Vagina (tissue), 2 donors: ENCODE measurements at regions not wholly inside any gene's neighbourhood (a gene's known extent, or its start where the extent isn't known, plus 50 kb on each side); places are given as distances from the start of the nearest gene placed in this dataset.

ENCODE experiments used
- DNase-seq, 2 donors: peaks; one replicate each; pipeline ENCODE4 v3.0.0-alpha.2; 2017; ENCODE audit errors: extremely low spot score in 2 of 2
- H3K27ac ChIP-seq: fragments of 200-600 bp; sonication (generic); one replicate; pipeline ENCODE4 v1.5.1; 2019
- H3K27me3 ChIP-seq: fragments of 200-600 bp; sonication (generic); one replicate; pipeline ENCODE4 v1.5.1; 2019
- H3K36me3 ChIP-seq, 2 donors: fragments of 200-600 bp; sonication (generic); one replicate each; pipeline ENCODE4 v1.5.1; 2017 to 2019
- H3K4me1 ChIP-seq: fragments of 200-600 bp; sonication (generic); one replicate; pipeline ENCODE4 v1.5.1; 2019
- H3K4me3 ChIP-seq, 2 donors: fragments of 200-600 bp; sonication (generic); 1 replicate in 1 of 2; 2 replicates in 1 of 2; pipeline ENCODE4 v1.5.1; 2016 to 2019
- H3K9me3 ChIP-seq: fragments of 200-600 bp; sonication (generic); one replicate; pipeline ENCODE4 v1.5.1; 2019
- CTCF ChIP-seq, 3 experiments: fragments of 450-650 bp in 2 of 3; fragments of 200-600 bp in 1 of 3; sonication (generic) in 1 of 3; IDR thresholded peaks; one replicate each; pipeline ENCODE4 v1.5.1; 2017 to 2019; ENCODE audit warnings: antibody characterized with exemption in 3 of 3, mild to moderate bottlenecking in 2 of 3, moderate library complexity in 2 of 3
- POLR2A ChIP-seq, 2 donors: fragments of 450-650 bp; IDR thresholded peaks; one replicate each; pipeline ENCODE4 v1.6.1; 2017; ENCODE audit warnings: antibody characterized with exemption in 2 of 2, mild to moderate bottlenecking in 2 of 2, moderate library complexity in 2 of 2
- POLR2AphosphoS5 ChIP-seq, 2 donors: sonication (generic); formaldehyde crosslinking; IDR thresholded peaks; one replicate each; pipeline ENCODE4 v1.9.0; 2017; ENCODE audit warnings: antibody characterized with exemption in 2 of 2, mild to moderate bottlenecking in 2 of 2, low read depth in 1 of 2; ENCODE audit not compliant: insufficient read depth in 1 of 2
- intact Hi-C: fragments of 100-400 bp; cut with DNase I; formaldehyde crosslinking; loops from one replicate; pipeline ENCODE4 v1.15.1; 2023

GRCh38 chr10:29926693-29927048, 132.7 kb downstream of the JCAD start:
- Histone ChIP-seq H3K4me3 (no peak overlapping the region), H3K27me3 (no peaks in the 10 kb centered on the region), H3K9me3 (no peaks in the 10 kb centered on the region), H3K4me1 (no peaks in the 10 kb centered on the region), H3K27ac (no peak overlapping the region), H3K36me3 (no peaks in the 10 kb centered on the region)
- TF ChIP-seq CTCF (IDR thresholded peaks at IDR 0.05) = peak in 1 of 3 experiments; percentile 19
- TF ChIP-seq POLR2AphosphoS5 (IDR thresholded peaks at IDR 0.05; ENCODE audit: insufficient read depth in 1 of 2, low read depth in 1 of 2) = no peak
- DNase-seq = no peak
- intact Hi-C loops = no loop called here

GRCh38 chr10:29925771-29926692, 133.4 kb downstream of the JCAD start:
- no peaks in the 10 kb centered on the region for H3K27me3 ChIP-seq
- no peaks in the 10 kb centered on the region for H3K36me3 ChIP-seq
- no peak for TF ChIP-seq CTCF (IDR thresholded peaks at IDR 0.05)
- no peak for TF ChIP-seq POLR2A (IDR thresholded peaks at IDR 0.05)
- no peak for TF ChIP-seq POLR2AphosphoS5 (IDR thresholded peaks at IDR 0.05; ENCODE audit: insufficient read depth in 1 of 2, low read depth in 1 of 2)
- intact Hi-C loops = no loop called here
- no peak overlapping the region for H3K27ac ChIP-seq
- H3K4me3 ChIP-seq = no peak overlapping the region
- H3K4me1 ChIP-seq = no peaks in the 10 kb centered on the region
- no peaks in the 10 kb centered on the region for H3K9me3 ChIP-seq
- no peak for DNase-seq

GRCh38 chr10:29924436-29924835, 134.9 kb downstream of the JCAD start:
- Histone ChIP-seq H3K27me3 (no peaks in the 10 kb centered on the region), H3K9me3 (no peaks in the 10 kb centered on the region), H3K27ac (no peak overlapping the region), H3K36me3 (no peaks in the 10 kb centered on the region), H3K4me3 (no peak overlapping the region), H3K4me1 (no peaks in the 10 kb centered on the region)
- TF ChIP-seq CTCF (IDR thresholded peaks at IDR 0.05) (no peak), POLR2AphosphoS5 (IDR thresholded peaks at IDR 0.05; ENCODE audit: insufficient read depth in 1 of 2, low read depth in 1 of 2) (no peak), POLR2A (IDR thresholded peaks at IDR 0.05) (no peak)
- DNase-seq = no peak
- intact Hi-C loops = no loop called here

- intact Hi-C loops = no loop called here
- Histone ChIP-seq H3K36me3 (no peaks in the 10 kb centered on the region), H3K4me1 (no peaks in the 10 kb centered on the region), H3K27ac (no peak overlapping the region), H3K4me3 (no peak overlapping the region), H3K9me3 (no peaks in the 10 kb centered on the region), H3K27me3 (no peaks in the 10 kb centered on the region)
- no peak for DNase-seq
- TF ChIP-seq POLR2AphosphoS5 (IDR thresholded peaks at IDR 0.05; ENCODE audit: insufficient read depth in 1 of 2, low read depth in 1 of 2) = no peak
- no peak for TF ChIP-seq POLR2A (IDR thresholded peaks at IDR 0.05)
- TF ChIP-seq CTCF (IDR thresholded peaks at IDR 0.05) = no peak
These were observed 135.9 kb downstream of the JCAD start for GRCh38 chr10:29923416-29923965.

- TF ChIP-seq CTCF (IDR thresholded peaks at IDR 0.05) (no peak), POLR2AphosphoS5 (IDR thresholded peaks at IDR 0.05; ENCODE audit: insufficient read depth in 1 of 2, low read depth in 1 of 2) (no peak), POLR2A (IDR thresholded peaks at IDR 0.05) (no peak)
- no peaks in the 10 kb centered on the region for H3K9me3 ChIP-seq
- intact Hi-C loops = no loop called here
- no peak overlapping the region for H3K27ac ChIP-seq
- H3K27me3 ChIP-seq = no peaks in the 10 kb centered on the region
- H3K36me3 ChIP-seq = no peaks in the 10 kb centered on the region
- no peak overlapping the region for H3K4me3 ChIP-seq
- H3K4me1 ChIP-seq = no peaks in the 10 kb centered on the region
- no peak for DNase-seq
These were observed 136.5 kb downstream of the JCAD start for GRCh38 chr10:29922892-29923291.
